Spleen (tissue), 11 donors: ENCODE measurements at regions not wholly inside any gene's neighbourhood (a gene's known extent, or its start where the extent isn't known, plus 50 kb on each side); places are given as distances from the start of the nearest gene placed in this dataset.

ENCODE experiments used
- DNase-seq: peaks from one replicate; pipeline ENCODE4 v3.0.0-alpha.2; 2020
- H3K27ac ChIP-seq, 8 donors: fragments of 200-600 bp; sonication (generic) in 7 of 8; 1 replicate in 4 of 8; 2 replicates in 4 of 8; pipeline versions ENCODE4 v1.5.0 to v1.8.0; 2016 to 2021; ENCODE audit warnings: inconsistent platforms in 4 of 8, mild to moderate bottlenecking in 4 of 8, moderate library complexity in 1 of 8
- H3K27me3 ChIP-seq, 7 donors: fragments of 200-600 bp; sonication (generic) in 6 of 7; replicated peaks in 1 of 7; 1 replicate in 4 of 7; 2 replicates in 3 of 7; pipeline versions ENCODE4 v1.5.0 to v1.8.0; 2016 to 2021; ENCODE audit warnings: inconsistent platforms in 3 of 7, mild to moderate bottlenecking in 1 of 7
- H3K36me3 ChIP-seq, 6 donors: fragments of 200-600 bp; sonication (generic) in 5 of 6; 1 replicate in 4 of 6; 2 replicates in 2 of 6; pipeline versions ENCODE4 v1.5.0 to v1.8.0; 2016 to 2021; ENCODE audit warnings: inconsistent platforms in 2 of 6
- H3K4me1 ChIP-seq, 6 donors: fragments of 200-600 bp; sonication (generic) in 5 of 6; 1 replicate in 3 of 6; 2 replicates in 3 of 6; pipeline versions ENCODE4 v1.5.0 to v1.8.0; 2016 to 2021; ENCODE audit warnings: inconsistent platforms in 3 of 6
- H3K4me3 ChIP-seq, 8 donors: fragments of 200-600 bp; sonication (generic) in 7 of 8; 1 replicate in 4 of 8; 2 replicates in 4 of 8; pipeline versions ENCODE4 v1.5.0 to v1.8.0; 2016 to 2021; ENCODE audit warnings: inconsistent platforms in 4 of 8, mild to moderate bottlenecking in 4 of 8, moderate library complexity in 2 of 8
- H3K9me3 ChIP-seq, 8 donors: fragments of 200-600 bp; sonication (generic) in 7 of 8; 1 replicate in 4 of 8; 2 replicates in 4 of 8; pipeline versions ENCODE4 v1.5.0 to v1.8.0; 2016 to 2021; ENCODE audit warnings: inconsistent platforms in 4 of 8
- CTCF ChIP-seq, 11 experiments: fragments of 200-600 bp in 7 of 11; fragments of 450-650 bp in 4 of 11; sonication (generic) in 4 of 11; IDR thresholded peaks in 8 of 11; conservative IDR thresholded peaks in 3 of 11; 1 replicate in 7 of 11; 2 replicates in 4 of 11; pipeline versions ENCODE4 v1.4.0 to v1.8.0; 2016 to 2021; ENCODE audit warnings: antibody characterized with exemption in 11 of 11, inconsistent platforms in 4 of 11, mild to moderate bottlenecking in 1 of 11
- POLR2A ChIP-seq, 3 donors: fragments of 450-650 bp; IDR thresholded peaks; one replicate each; pipeline ENCODE4 v1.5.1; 2017; ENCODE audit warnings: antibody characterized with exemption in 3 of 3, mild to moderate bottlenecking in 1 of 3
- POLR2AphosphoS5 ChIP-seq, 3 donors: sonication (generic); formaldehyde crosslinking; IDR thresholded peaks; one replicate each; pipeline ENCODE4 v1.5.1; 2017; ENCODE audit warnings: antibody characterized with exemption in 3 of 3
- WGBS, 5 donors: extraction: QIAGEN DNeasy Blood & Tissue Kit in 3 of 5; methylation state at CpG; one replicate each; pipeline versions ENCODE4 v1.1.5 to v1.1.7; 2013 to 2018; 5-methylcytosine and 5-hydroxymethylcytosine counted together
- intact Hi-C: fragments of 100-400 bp; cut with DNase I; formaldehyde crosslinking; loops from one replicate; pipeline ENCODE4 v1.15.0; 2023; ENCODE audit warnings: low total_unique reads
- donor health status: healthy with polysubstance abuse.
- donor health status: DM: no; HTN: no; CAD: no; lungs with moderate emphysema.
- donor health status: DM: no; HTN: no; CAD: no.
- donor health status: Bipolar disorder and iron deficiency.
- donor health status: healthy.
- donor health status: DM: no; HTN: no; CAD: no.
- donor health status: DM: yes; HTN: yes; CAD: no.

DNA sequence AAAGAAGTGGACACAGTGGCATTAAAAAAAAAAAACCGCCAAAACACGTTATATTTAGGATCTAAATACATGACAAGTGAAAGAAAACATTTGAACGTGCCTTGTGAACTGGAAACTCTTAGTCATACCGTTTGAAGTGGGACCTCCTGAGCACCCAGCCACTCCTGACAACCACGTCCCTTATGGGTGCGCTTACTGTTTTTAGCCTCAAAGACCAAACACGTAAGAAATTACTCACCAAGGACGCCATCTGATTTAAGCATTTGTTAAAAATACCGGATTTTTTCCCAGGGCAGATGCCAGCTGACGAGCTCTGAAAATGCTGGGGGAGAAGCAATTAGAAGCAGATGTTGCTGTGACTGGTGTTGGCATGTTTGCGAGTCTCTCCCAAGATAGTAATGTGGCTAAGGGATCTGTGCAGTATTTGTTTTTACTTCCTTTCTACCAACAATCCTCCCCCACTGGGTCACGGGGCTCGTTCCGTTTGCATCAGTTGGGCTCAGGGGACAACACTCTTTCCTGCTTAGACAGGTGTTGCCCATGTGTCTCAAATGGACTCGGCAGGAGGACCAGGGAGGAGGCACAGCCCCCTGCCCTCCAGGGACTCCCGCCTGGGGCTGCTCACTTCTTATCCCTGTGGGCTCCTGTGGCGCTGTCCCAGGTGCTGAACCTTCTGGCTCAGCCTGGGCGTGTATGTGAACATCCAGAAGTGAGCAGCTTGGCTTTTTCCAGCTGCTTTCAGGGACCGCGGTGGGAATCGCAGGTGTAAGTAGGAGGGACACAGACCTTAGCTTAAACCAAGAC, 101.0 kb downstream of the BEGAIN start:
- no peak for DNase-seq
- intact Hi-C loops = no loop called here
- no peaks in the 10 kb centered on the region for H3K9me3 ChIP-seq

More for the DNA sequence above, 101.0 kb downstream of the BEGAIN start:
- 44 to 59% (median 53%) methylated on average over 19 to 21 of the region's 21 CpGs for WGBS, 5 donors
- no peaks in the 10 kb centered on the region for H3K27me3 ChIP-seq
- TF ChIP-seq POLR2A (IDR thresholded peaks at IDR 0.05) (no peak), CTCF (IDR thresholded peaks at IDR 0.05 in 8 of 11, conservative IDR thresholded peaks at IDR 0.05 in 3 of 11) (no peak), POLR2AphosphoS5 (IDR thresholded peaks at IDR 0.05) (no peak)
- no peak overlapping the region for H3K4me3 ChIP-seq
- peaks cover 0 to 38% (median 5%) of the 10 kb centered on the region in 6 donors for H3K36me3 ChIP-seq
- no peak overlapping the region for H3K27ac ChIP-seq
- H3K4me1 ChIP-seq = peaks cover 0 to 11% (median 5%) of the 10 kb centered on the region in 6 donors
